H9 (cell line): ENCODE measurements at regions not wholly inside any gene's neighbourhood (a gene's known extent, or its start where the extent isn't known, plus 50 kb on each side); places are given as distances from the start of the nearest gene placed in this dataset.

Experiments used
- DNase-seq: peaks from one replicate; pipeline ENCODE4 v3.0.0-alpha.2; 2017
- H2AFZ ChIP-seq: one replicate; pipeline ENCODE4 v1.6.1; 2013; ENCODE audit warnings: mild to moderate bottlenecking, low read length, control low read depth, moderate library complexity
- H2AK5ac ChIP-seq: 2 replicates; pipeline ENCODE4 v1.6.1; 2013; ENCODE audit warnings: low read length, control low read depth, mixed read lengths; ENCODE audit not compliant: insufficient read length
- H2BK120ac ChIP-seq: one replicate; pipeline ENCODE4 v1.6.1; 2013; ENCODE audit warnings: low read depth, mild to moderate bottlenecking, low read length, control low read depth, inconsistent platforms; ENCODE audit not compliant: poor library complexity, severe bottlenecking
- H2BK12ac ChIP-seq: 2 replicates; pipeline ENCODE4 v1.6.1; 2013; ENCODE audit warnings: low read length, control low read depth, mixed read lengths, low read depth; ENCODE audit not compliant: insufficient read length
- H2BK15ac ChIP-seq: 2 replicates; pipeline ENCODE4 v1.6.1; 2013; ENCODE audit warnings: low read depth, low read length, control low read depth
- H2BK20ac ChIP-seq: one replicate; pipeline ENCODE4 v1.6.1; 2013; ENCODE audit warnings: low read depth, mild to moderate bottlenecking, low read length, control low read depth, inconsistent platforms; ENCODE audit not compliant: poor library complexity, severe bottlenecking
- H2BK5ac ChIP-seq: 2 replicates; pipeline ENCODE4 v1.6.1; 2013; ENCODE audit warnings: low read length, control low read depth, mixed read lengths; ENCODE audit not compliant: insufficient read length
- H3K14ac ChIP-seq: 2 replicates; pipeline ENCODE4 v1.6.1; 2013; ENCODE audit warnings: low read length, control low read depth; ENCODE audit not compliant: insufficient read depth
- H3K18ac ChIP-seq: 2 replicates; pipeline ENCODE4 v1.6.1; 2013; ENCODE audit warnings: low read depth, mild to moderate bottlenecking, mixed read lengths, low read length, control low read depth; ENCODE audit not compliant: insufficient read length
- H3K23ac ChIP-seq: 2 replicates; pipeline ENCODE4 v1.6.1; 2013; ENCODE audit warnings: low read length, control low read depth, mixed read lengths, low read depth; ENCODE audit not compliant: insufficient read length
- H3K23me2 ChIP-seq: 2 replicates; pipeline ENCODE4 v1.6.1; 2013; ENCODE audit warnings: low read depth, mild to moderate bottlenecking, mixed read lengths, low read length, control low read depth; ENCODE audit not compliant: insufficient read length, poor library complexity, severe bottlenecking
- H3K27ac ChIP-seq: 2 replicates; pipeline ENCODE4 v1.5.1; 2013; ENCODE audit warnings: low read length, control low read depth, mixed read lengths, low read depth; ENCODE audit not compliant: insufficient read length
- H3K27me3 ChIP-seq: 2 replicates; pipeline ENCODE4 v1.6.1; 2013; ENCODE audit warnings: low read length, control low read depth, inconsistent platforms; ENCODE audit not compliant: insufficient read depth
- H3K4ac ChIP-seq: 2 replicates; pipeline ENCODE4 v1.6.1; 2013; ENCODE audit warnings: low read depth, mild to moderate bottlenecking, control low read depth, inconsistent platforms, low read length, moderate library complexity
- H3K4me1 ChIP-seq: 2 replicates; pipeline ENCODE4 v1.6.1; 2013; ENCODE audit warnings: low read length, control low read depth, inconsistent platforms; ENCODE audit not compliant: insufficient read depth
- H3K4me2 ChIP-seq: 2 replicates; pipeline ENCODE4 v1.6.1; 2013; ENCODE audit warnings: low read length, control low read depth, mixed read lengths; ENCODE audit not compliant: insufficient read length, insufficient read depth
- H3K56ac ChIP-seq: 2 replicates; pipeline ENCODE4 v1.6.1; 2013; ENCODE audit warnings: low read depth, mild to moderate bottlenecking, mixed read lengths, low read length, control low read depth; ENCODE audit not compliant: insufficient read length
- H3K79me1 ChIP-seq: 2 replicates; pipeline ENCODE4 v1.6.1; 2013; ENCODE audit warnings: low read depth, mild to moderate bottlenecking, moderate library complexity, low read length, control low read depth, inconsistent platforms; ENCODE audit not compliant: insufficient read depth, poor library complexity, severe bottlenecking
- H3K79me2 ChIP-seq: 2 replicates; pipeline ENCODE4 v1.6.1; 2013; ENCODE audit warnings: low read length, control low read depth, inconsistent platforms; ENCODE audit not compliant: insufficient read depth
- H3K9ac ChIP-seq: 2 replicates; pipeline ENCODE4 v1.6.1; 2013; ENCODE audit warnings: low read length, control low read depth, mixed read lengths; ENCODE audit not compliant: insufficient read length; ENCODE audit errors: extremely low read depth
- H3K9me3 ChIP-seq: one replicate; pipeline ENCODE4 v1.6.1; 2013; ENCODE audit warnings: low read depth, low read length, inconsistent platforms; ENCODE audit not compliant: control insufficient read depth
- H3T11ph ChIP-seq: one replicate; pipeline ENCODE4 v1.6.1; 2013; ENCODE audit warnings: mild to moderate bottlenecking, low read length, control low read depth, inconsistent platforms
- H4K20me1 ChIP-seq: one replicate; pipeline ENCODE4 v1.6.1; 2013; ENCODE audit not compliant: control insufficient read depth, insufficient read length, insufficient read depth
- H4K5ac ChIP-seq: 2 replicates; pipeline ENCODE4 v1.6.1; 2013; ENCODE audit warnings: low read depth, mild to moderate bottlenecking, mixed read lengths, low read length, control low read depth; ENCODE audit not compliant: insufficient read length
- H4K8ac ChIP-seq: replicated peaks from 2 replicates; pipeline ENCODE4 v1.6.1; 2013; ENCODE audit warnings: low read length, control low read depth, mixed read lengths, low read depth; ENCODE audit not compliant: insufficient read length
- H4K91ac ChIP-seq: 2 replicates; pipeline ENCODE4 v1.6.1; 2013; ENCODE audit warnings: low read depth, mild to moderate bottlenecking, moderate library complexity, mixed read lengths, low read length, control low read depth; ENCODE audit not compliant: insufficient read length
- H3K27ac Mint-ChIP-seq, 3 experiments: 2 replicates in 2 of 3; 3 replicates in 1 of 3; pipeline ENCODE4 v1.8.0; 2020 to 2021; ENCODE audit warnings: mixed read lengths in 3 of 3, mild to moderate bottlenecking in 1 of 3, moderate library complexity in 1 of 3
- H3K27me3 Mint-ChIP-seq: 2 replicates; pipeline ENCODE4 v1.8.0; 2021; ENCODE audit warnings: low read depth, mild to moderate bottlenecking, moderate library complexity, mixed read lengths
- H3K36me3 Mint-ChIP-seq, 3 experiments: 2 replicates in 2 of 3; 3 replicates in 1 of 3; pipeline ENCODE4 v1.8.0; 2020 to 2021; ENCODE audit warnings: low read depth in 3 of 3, mixed read lengths in 3 of 3; ENCODE audit not compliant: insufficient read depth in 1 of 3
- H3K4me1 Mint-ChIP-seq, 2 experiments: 2 replicates each; pipeline ENCODE4 v1.8.0; 2020; ENCODE audit warnings: mixed read lengths in 2 of 2
- H3K4me3 Mint-ChIP-seq, 2 experiments: 2 replicates in 1 of 2; 3 replicates in 1 of 2; pipeline ENCODE4 v1.8.0; 2020 to 2021; ENCODE audit warnings: mild to moderate bottlenecking in 2 of 2, mixed read lengths in 2 of 2, moderate library complexity in 1 of 2
- H3K9me3 Mint-ChIP-seq, 2 experiments: 2 replicates in 1 of 2; 3 replicates in 1 of 2; pipeline ENCODE4 v1.8.0; 2020; ENCODE audit warnings: mild to moderate bottlenecking in 2 of 2, mixed read lengths in 2 of 2, moderate library complexity in 1 of 2
- CTCF ChIP-seq: fragments of 200-600 bp; sonication (generic); conservative IDR thresholded peaks from 3 replicates; pipeline ENCODE4 v1.8.0; 2021; ENCODE audit warnings: antibody characterized with exemption, mild to moderate bottlenecking
- WGBS: extraction: QIAGEN DNeasy Blood & Tissue Kit; methylation state at CpG from one replicate; pipeline ENCODE4 v1.1.7; 2013; ENCODE audit warnings: missing lambda C conversion rate, low lambda C conversion rate, mixed read lengths; ENCODE audit not compliant: insufficient read length; ENCODE audit errors: extremely low coverage; 5-methylcytosine and 5-hydroxymethylcytosine counted together

GRCh38 chr13:85592211-85592610, 207.0 kb downstream of the SLITRK6 start:
- H3K4me3 Mint-ChIP-seq = no peak overlapping the region
- Histone ChIP-seq H3K79me1 (no peaks in the 10 kb centered on the region), H2BK12ac (no peak overlapping the region), H3K27me3 (no peaks in the 10 kb centered on the region), H3K14ac (no peak overlapping the region), H4K20me1 (no peaks in the 10 kb centered on the region), H3K9ac (no peak overlapping the region), H3K23me2 (no peaks in the 10 kb centered on the region), H2BK15ac (no peak overlapping the region), H2AFZ (no peak overlapping the region), H3K56ac (no peak overlapping the region), H3K9me3 (no peaks in the 10 kb centered on the region), H2BK20ac (no peak overlapping the region), H4K5ac (no peak overlapping the region), H2BK120ac (no peak overlapping the region), H4K91ac (no peak overlapping the region), H3K18ac (no peak overlapping the region), H3K27ac (no peak overlapping the region), H2AK5ac (no peak overlapping the region), H4K8ac (no peak overlapping the region), H3K4ac (no peak overlapping the region), H3T11ph (no peak overlapping the region), H3K23ac (no peak overlapping the region), H2BK5ac (no peak overlapping the region), H3K4me2 (no peak overlapping the region), H3K79me2 (no peaks in the 10 kb centered on the region), H3K4me1 (no peaks in the 10 kb centered on the region)
- no peak for TF ChIP-seq CTCF
- no peak overlapping the region for H3K27ac Mint-ChIP-seq
- H3K36me3 Mint-ChIP-seq = peaks cover 3 to 9% (median 3%) of the 10 kb centered on the region in 3 experiments; a peak in 6 of 7 replicates
- peaks cover 6 to 9% of the 10 kb centered on the region in 2 experiments; a peak in 3 of 5 replicates for H3K9me3 Mint-ChIP-seq
- no peaks in the 10 kb centered on the region for H3K27me3 Mint-ChIP-seq
- peaks cover 23 to 26% of the 10 kb centered on the region in 2 experiments for H3K4me1 Mint-ChIP-seq
- no peak for DNase-seq
- no CpG with 5 or more reads among the region's 2 CpGs for WGBS
